ENCODE measurements at regions not wholly inside any gene's neighbourhood (a gene's known extent, or its start where the extent isn't known, plus 50 kb on each side); places are given as distances from the start of the nearest gene placed in this dataset.
"Not testable (repeated sequence)": the region's sequence is repeated elsewhere in the genome, so short reads cannot be mapped to it uniquely, and the experiment has no call there.

GRCh38 chr17:70319516-70319915 lies 150.2 kb downstream of the KCNJ2 start:
- FAIRE-seq, result no peak
- DNase-seq (ENCODE audit: low spot score in 2 of 2), result no peak

DNA sequence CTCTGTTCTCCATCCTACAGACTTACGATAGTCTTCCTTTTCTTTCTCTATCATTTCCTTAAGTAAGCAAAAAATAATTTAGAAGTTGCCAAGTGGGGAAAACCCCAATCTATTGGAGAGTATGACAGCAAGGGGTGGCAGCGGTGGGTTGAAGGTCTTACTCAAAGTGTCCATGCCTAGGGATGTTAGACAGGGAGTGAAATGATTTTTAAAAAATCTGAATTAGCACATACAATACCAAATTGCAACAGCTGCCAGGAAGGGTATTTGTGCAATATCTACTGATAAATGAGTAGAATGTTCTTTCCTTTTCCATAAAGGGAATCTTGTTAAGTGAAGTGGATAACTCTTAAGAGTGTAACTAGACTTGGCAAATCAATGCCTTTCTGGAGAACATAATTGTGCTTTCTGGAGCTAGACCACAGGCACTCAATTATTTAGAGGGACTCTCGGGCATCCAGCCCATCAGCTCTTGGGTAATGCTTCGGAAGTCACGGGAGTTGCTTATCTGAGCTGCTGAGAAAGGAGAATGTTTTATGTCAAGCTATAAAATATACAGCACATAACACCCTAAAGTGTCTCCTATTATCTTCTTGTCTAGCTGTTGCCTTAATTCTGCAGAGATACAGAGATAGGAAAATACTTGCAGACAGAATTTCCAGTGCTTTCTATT lies 151.5 kb downstream of the KCNJ2 start:
- DNase-seq (ENCODE audit: low spot score in 2 of 2), result no peak
- FAIRE-seq, result no peak

DNA sequence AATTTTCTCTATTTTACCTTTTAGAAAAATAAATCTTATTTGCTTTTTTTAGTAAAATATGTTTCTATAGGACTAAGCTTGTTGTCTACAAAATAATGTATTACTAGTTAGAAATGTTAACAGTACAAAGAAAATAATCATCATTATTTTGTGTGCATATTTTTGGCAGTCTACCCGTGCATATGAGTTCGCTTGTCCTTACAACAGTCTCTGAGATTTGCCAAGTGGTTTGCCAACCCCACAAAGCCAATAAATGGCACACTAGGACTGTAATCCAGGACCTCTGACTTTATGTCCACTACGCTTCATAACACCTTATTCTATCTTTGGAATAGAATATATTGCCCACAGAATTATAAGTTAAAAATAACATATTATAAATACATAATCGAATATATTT lies 152.0 kb downstream of the KCNJ2 start:
- FAIRE-seq, result peak; percentile 17
- no peak for DNase-seq (ENCODE audit: low spot score in 2 of 2)

- FAIRE-seq (no peak), DNase-seq (ENCODE audit: low spot score in 2 of 2) (no peak)
Measured at GRCh38 chr17:70323269-70323668, 153.9 kb downstream of the KCNJ2 start.

DNA sequence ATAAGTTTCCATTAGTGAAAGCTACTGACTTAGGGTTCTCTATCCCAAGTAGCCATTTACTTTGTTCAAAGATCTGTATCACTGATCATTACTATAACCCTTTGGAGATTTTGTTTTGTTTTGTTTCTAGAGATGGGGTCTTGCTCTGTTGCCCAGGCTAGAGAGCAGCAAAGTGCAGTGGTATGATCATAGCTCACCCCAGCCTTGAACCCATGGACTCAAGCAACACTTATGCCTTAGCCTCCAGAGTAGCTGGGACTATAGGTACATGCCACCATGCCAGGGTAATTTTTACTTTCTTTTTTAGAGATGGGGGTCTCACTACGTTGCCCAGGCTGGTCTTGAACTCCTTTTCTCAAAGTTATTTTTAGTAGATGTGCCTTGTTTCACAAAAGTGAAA lies 154.7 kb downstream of the KCNJ2 start:
- FAIRE-seq, result no peak

DNA sequence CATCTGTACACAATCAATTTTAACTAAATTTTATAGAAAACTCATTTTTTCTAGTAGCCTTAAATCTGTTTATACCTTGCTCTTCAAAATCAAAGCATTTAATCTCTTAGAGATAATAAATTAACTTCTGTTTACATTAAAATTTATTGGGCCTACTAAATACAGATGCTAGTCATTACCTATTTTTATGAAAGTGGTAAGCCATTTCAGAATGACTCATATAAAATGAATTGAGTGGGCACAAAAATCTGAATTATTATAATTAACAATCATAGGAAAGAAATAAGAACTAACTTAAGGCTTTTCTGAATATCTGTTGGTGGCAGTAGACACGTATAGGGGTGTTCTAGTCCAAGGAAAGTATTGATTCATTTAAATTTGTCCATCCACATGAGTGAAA lies 157.9 kb downstream of the KCNJ2 start:
- no peak for FAIRE-seq
- DNase-seq (ENCODE audit: low spot score in 2 of 2), result no peak

More for the DNA sequence above, 154.7 kb downstream of the KCNJ2 start:
- no peak for DNase-seq (ENCODE audit: low spot score in 2 of 2)

DNA sequence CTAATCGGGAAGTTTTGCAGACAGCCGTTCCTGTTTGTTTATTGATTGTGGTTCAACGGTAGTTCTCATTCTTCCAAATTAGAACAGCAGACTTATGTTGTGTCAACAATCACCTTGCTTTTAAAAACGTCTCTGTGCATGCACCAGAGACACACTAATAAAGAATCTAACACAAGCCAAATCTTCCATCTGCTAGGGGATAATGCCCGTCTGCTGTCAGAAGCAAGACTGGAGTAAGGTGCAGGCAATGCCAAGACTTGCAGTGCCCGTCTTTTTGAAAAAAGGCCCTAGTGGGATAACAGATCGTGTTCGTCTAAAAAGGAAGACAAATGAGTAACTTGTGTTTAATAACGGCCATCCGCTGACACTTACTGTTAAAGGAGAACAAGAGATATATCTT lies 158.4 kb downstream of the KCNJ2 start:
- FAIRE-seq (no peak), DNase-seq (ENCODE audit: low spot score in 2 of 2) (no peak)

DNA sequence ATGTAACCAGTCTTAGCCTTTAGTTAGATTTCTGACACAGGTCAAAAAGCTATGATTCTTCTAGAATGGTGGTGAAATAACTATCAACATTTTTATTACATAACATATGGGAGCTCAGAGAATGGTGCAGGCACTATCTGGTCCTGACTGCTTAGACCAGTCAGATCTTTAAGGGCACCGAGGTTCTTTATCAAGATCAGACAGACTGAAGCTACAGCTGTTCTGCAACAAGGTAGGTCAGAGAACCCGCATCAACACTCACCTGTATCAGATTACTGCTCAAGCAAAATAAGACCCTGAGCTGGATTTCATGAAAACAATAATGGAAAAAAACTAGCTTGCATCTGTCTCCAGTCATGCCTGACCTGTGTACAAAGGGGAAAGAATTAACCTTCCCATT lies 160.4 kb downstream of the KCNJ2 start:
- DNase-seq (ENCODE audit: low spot score in 2 of 2), result no peak
- FAIRE-seq, result no peak

DNA sequence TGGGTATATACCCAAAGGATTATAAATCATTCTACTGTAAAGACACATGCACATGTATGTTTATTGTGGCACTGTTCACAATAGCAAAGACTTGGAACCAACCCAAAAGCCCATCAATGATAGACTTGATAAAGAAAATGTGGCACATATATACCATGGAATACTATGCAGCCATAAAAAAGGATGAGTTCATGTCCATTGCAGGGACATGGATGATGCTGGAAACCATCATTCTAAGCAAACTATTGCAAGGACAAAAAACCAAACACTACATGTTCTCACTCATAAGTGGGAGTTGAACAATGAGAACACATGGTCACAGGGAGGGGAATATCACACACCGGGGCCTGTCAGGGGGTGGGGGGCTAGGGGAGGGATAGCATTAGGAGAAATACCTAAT lies 161.7 kb downstream of the KCNJ2 start:
- not testable (repeated sequence) for FAIRE-seq; DNase-seq (ENCODE audit: low spot score in 2 of 2)

DNA sequence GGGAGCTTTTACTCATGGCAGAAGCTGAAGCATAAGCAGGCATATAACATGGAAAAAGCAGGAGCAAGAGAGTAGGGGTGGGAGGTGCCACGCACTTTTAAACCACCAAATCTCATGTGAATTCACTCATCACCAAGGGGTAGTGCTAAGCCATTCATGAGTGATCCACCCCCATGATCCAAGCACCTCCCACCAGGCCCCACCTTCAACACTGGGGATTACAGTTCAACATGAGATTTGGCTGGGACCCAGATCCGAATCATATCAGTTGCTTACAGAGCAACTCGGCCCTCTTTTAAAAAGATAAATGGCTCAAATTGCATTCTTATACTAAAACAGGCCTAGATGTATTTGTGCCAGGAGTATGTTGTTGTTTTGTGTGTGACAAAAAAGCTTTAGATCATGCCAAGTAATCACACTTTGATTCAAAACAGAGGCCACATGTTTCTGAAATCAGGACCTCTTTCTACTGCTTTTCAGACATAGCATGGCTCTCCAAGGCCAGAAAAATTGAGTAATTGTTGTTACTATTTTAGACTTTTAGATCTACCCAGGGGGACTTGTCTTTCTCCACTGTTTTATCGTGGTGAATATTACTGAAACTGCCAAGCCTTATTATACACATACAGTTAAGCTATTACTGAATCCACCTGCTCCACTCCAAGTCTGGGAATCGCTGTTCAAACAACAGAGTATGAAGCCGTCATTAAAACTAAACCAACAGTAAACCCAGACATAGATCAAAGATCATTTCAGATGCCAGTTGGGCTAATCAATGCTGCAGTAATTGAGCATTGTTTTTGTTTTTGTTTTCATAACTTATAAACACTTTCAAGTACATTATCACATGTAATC lies 163.3 kb downstream of the KCNJ2 start:
- no peak for FAIRE-seq
- DNase-seq (ENCODE audit: low spot score in 2 of 2), result no peak

DNA sequence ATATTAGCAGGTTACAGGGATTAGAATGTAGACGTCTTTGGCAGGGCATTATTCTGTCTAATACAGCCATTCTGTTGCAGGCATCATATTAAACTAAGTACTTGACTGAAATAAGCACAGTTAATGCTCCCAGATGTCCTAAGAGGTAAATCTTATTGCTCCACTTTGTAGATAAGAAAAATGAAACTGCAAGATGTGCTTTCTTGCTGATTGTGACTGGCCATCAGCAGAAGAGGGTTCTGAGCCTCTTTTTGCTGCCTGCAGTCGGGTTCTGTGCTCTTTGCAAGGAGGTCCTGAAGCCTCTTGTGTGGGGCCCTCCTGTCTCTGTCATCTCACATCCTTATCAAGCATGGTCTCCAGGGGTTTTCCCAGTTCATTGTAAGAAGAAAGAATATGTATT lies 167.1 kb downstream of the KCNJ2 start:
- FAIRE-seq (no peak), DNase-seq (ENCODE audit: low spot score in 2 of 2) (no peak)

DNA sequence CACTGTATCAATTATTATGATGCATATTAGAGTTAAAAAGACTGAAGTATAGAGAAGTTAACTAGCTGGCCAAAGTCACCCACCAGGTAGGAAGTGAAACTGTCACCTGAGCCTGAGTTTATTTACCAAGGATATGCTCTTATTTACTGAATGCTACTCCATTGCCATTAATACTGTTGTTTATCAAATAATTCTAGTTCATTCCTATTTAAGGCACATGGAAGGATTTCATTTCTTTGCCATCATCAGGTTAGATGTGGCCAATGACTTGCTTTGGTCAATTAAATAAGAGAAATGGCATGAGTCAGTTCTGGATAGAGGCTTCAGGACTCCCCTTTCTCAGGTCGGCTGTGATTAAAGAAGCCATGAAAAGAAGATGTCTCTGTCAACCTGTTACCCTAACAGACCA lies 169.6 kb downstream of the KCNJ2 start:
- no peak for FAIRE-seq

DNA sequence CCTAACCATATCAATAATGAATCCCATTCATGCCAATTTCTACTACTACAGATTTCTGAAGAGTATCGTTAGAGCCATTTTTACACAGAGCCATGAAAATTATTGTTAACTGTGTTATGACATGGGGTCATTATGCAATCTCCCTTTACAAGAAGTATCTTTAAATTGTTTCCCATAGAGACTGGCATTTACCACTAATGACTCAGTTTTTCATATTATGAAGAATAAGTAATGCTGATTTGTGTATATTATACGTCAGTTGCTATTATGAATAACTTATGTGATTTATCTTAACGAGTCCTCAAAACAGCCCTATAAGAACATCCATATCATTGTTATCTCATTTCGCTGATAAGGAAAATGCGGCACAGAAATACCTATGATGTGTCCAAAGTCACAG lies 173.8 kb downstream of the KCNJ2 start:
- DNase-seq (ENCODE audit: low spot score in 2 of 2), result no peak
- no peak for FAIRE-seq

More for the DNA sequence above, 169.6 kb downstream of the KCNJ2 start:
- DNase-seq (ENCODE audit: low spot score in 2 of 2), result no peak

GRCh38 chr17:70344386-70345060 lies 175.2 kb downstream of the KCNJ2 start:
- FAIRE-seq, result no peak
- DNase-seq (ENCODE audit: low spot score in 2 of 2), result no peak

GRCh38 chr17:70345061-70345460 lies 175.7 kb downstream of the KCNJ2 start:
- DNase-seq (ENCODE audit: low spot score in 2 of 2) (no peak), FAIRE-seq (no peak)

DNA sequence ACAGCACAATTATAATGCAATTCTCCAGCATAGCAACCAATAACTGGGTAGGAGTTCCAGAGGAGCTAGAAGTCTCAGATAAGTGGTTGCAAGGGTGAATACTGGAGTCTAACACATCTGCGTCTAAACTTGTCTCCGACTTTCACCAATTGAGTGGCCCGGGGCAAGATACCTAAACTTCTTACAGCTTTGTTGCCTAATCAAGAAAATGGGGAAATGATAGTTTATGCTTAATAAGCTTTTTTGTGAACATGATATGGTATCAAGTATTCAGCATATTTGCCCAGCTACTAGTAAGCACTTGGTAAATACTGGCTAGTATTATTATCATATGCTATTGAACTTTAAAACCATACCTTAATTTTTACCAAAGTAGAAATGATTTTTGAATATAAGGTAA lies 183.5 kb downstream of the KCNJ2 start:
- FAIRE-seq (no peak), DNase-seq (ENCODE audit: low spot score in 2 of 2) (no peak)

GRCh38 chr17:70353408-70354092 lies 184.2 kb downstream of the KCNJ2 start:
- no peak for DNase-seq (ENCODE audit: low spot score in 2 of 2)
- no peak for FAIRE-seq

- no peak for FAIRE-seq
- no peak for DNase-seq (ENCODE audit: low spot score in 2 of 2)
Measured at GRCh38 chr17:70355185-70355584, 185.9 kb downstream of the KCNJ2 start.

- DNase-seq (ENCODE audit: low spot score in 2 of 2) (no peak), FAIRE-seq (no peak)
Measured at GRCh38 chr17:70357190-70357589, 187.9 kb downstream of the KCNJ2 start.

GRCh38 chr17:70365091-70365583 lies 195.8 kb downstream of the KCNJ2 start:
- no peak for FAIRE-seq
- DNase-seq (ENCODE audit: low spot score in 2 of 2), result no peak

DNA sequence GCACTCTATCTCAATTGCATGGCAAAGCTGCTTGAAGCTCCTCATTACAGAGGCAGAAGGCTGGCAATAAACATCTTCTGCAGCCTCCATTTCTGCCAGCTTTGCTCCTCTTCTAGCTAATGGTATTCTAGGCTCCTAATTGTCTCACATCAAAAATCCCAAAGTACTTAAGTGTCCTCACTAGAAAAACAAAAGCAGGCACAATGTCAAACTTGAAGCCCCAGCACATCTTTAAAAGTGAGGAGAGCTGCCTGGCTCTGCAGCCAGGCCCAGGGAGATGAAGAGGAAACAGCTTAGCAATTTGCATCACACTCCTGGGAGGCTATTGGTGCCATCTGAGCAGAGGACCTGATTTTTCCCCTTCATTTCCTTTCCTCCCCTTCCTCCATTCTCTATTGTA lies 197.1 kb downstream of the KCNJ2 start:
- FAIRE-seq, result no peak
- no peak for DNase-seq (ENCODE audit: low spot score in 2 of 2)

All from frontal cortex (tissue), 3 donors.